A549 (cell line): ENCODE measurements at regions not wholly inside any gene's neighbourhood (a gene's known extent, or its start where the extent isn't known, plus 50 kb on each side); places are given as distances from the start of the nearest gene placed in this dataset.

ENCODE experiments used
- ATAC-seq, 2 experiments: fragments of 200-7000 bp in 1 of 2; fragments of >200 bp in 1 of 2; cut with Nextera tagmentation in 1 of 2; cut with Tn5 transposase in 1 of 2; 3 replicates each; pipeline versions ENCODE4 v1.8.0 to v1.9.1; 2018 to 2020; ENCODE audit warnings: mild to moderate bottlenecking in 1 of 2, moderate library complexity in 1 of 2
- CTCF ChIA-PET: fragments of 300-600 bp; sonication (Branson Sonifier 250); formaldehyde crosslinking; extraction: SDS; loops from one replicate; lab custom pipeline; 2021; ENCODE audit warnings: antibody characterized with exemption, inconsistent platforms; lab: Yijun Ruan, JAX
- POLR2A ChIA-PET: fragments of 350-600 bp; formaldehyde crosslinking; extraction: SDS; loops from one replicate; lab custom pipeline; 2021; ENCODE audit warnings: antibody characterized with exemption, inconsistent platforms; lab: Yijun Ruan, JAX
- DNase-seq, 2 experiments: peaks; one replicate each; pipeline versions ENCODE4 v3.0.0 to v3.0.0-alpha.2; 2011 to 2016; ENCODE audit warnings: low read depth in 1 of 2, low spot score in 1 of 2
- FAIRE-seq: peaks from 2 replicates; lab custom pipeline; 2011; peaks lifted over from hg19 to GRCh38; lab: Jason Lieb, UNC
- H3K27ac ChIP-seq, 2 experiments: fragments of >200 bp; sonication (Bioruptor Twin); formaldehyde crosslinking; 3 replicates each; pipeline ENCODE4 v1.5.1; 2016 to 2017
- H3K4me1 ChIP-seq: fragments of >200 bp; sonication (Bioruptor Twin); formaldehyde crosslinking; 3 replicates; pipeline ENCODE4 v1.6.1; 2016
- H3K4me2 ChIP-seq: fragments of >200 bp; sonication (Bioruptor Twin); formaldehyde crosslinking; 3 replicates; pipeline ENCODE4 v1.6.1; 2016
- H3K4me3 ChIP-seq: fragments of >200 bp; sonication (Bioruptor Twin); formaldehyde crosslinking; 3 replicates; pipeline ENCODE4 v1.5.1; 2016
- H3K9me3 ChIP-seq: fragments of >200 bp; sonication (Bioruptor Twin); formaldehyde crosslinking; 3 replicates; pipeline ENCODE4 v1.6.1; 2016
- CHD2 ChIP-seq: fragments of 150-350 bp; IDR thresholded peaks from 2 replicates; pipeline ENCODE4 v1.6.1; 2014; ENCODE audit warnings: low read length; ENCODE audit not compliant: partially characterized antibody
- CHD4 ChIP-seq: fragments of 200-600 bp; sonication (generic); IDR thresholded peaks from 2 replicates; pipeline ENCODE4 v1.6.1; 2016; ENCODE audit warnings: antibody characterized with exemption, mild to moderate bottlenecking, borderline replicate concordance
- EP300 ChIP-seq, 2 experiments: fragments of >200 bp; sonication (Bioruptor Twin); formaldehyde crosslinking; IDR thresholded peaks; 2 replicates in 1 of 2; 3 replicates in 1 of 2; pipeline ENCODE4 v1.6.1; 2016 to 2017
- HDAC2 ChIP-seq: fragments of 200-600 bp; sonication (generic); IDR thresholded peaks from 2 replicates; pipeline ENCODE4 v1.6.1; 2016
- HOXB5 ChIP-seq: fragments of 250-450 bp; sonication (Bioruptor Pico); IDR thresholded peaks from 2 replicates; pipeline ENCODE4 v1.5.0; 2020; ENCODE audit warnings: mild to moderate bottlenecking, moderate library complexity
- JUN ChIP-seq, 2 experiments: fragments of >200 bp; sonication (Bioruptor Twin); formaldehyde crosslinking; IDR thresholded peaks; 2 replicates in 1 of 2; 3 replicates in 1 of 2; pipeline ENCODE4 v1.6.1; 2016 to 2017
- JUNB ChIP-seq: fragments of >200 bp; sonication (Bioruptor Twin); formaldehyde crosslinking; IDR thresholded peaks from 2 replicates; pipeline ENCODE4 v1.6.1; 2016
- PHF8 ChIP-seq: fragments of 200-600 bp; sonication (generic); IDR thresholded peaks from 2 replicates; pipeline ENCODE4 v1.6.1; 2016; ENCODE audit warnings: low read depth, mild to moderate bottlenecking, antibody characterized with exemption, moderate library complexity, borderline replicate concordance
- RARB ChIP-seq: fragments of 250-450 bp; sonication (Bioruptor Pico); IDR thresholded peaks from 2 replicates; pipeline ENCODE4 v1.8.0; 2021; ENCODE audit warnings: mild to moderate bottlenecking, moderate library complexity
- RCOR1 ChIP-seq: fragments of 150-350 bp; IDR thresholded peaks from 2 replicates; pipeline ENCODE4 v1.6.1; 2014; ENCODE audit warnings: antibody characterized with exemption, low read length, low read depth
- RFX5 ChIP-seq: fragments of 450-650 bp; IDR thresholded peaks from 2 replicates; pipeline ENCODE4 v1.7.1; 2014; ENCODE audit warnings: antibody characterized with exemption, mild to moderate bottlenecking, moderate library complexity
- RNF2 ChIP-seq: fragments of 200-600 bp; sonication (generic); IDR thresholded peaks from 2 replicates; pipeline ENCODE4 v1.6.1; 2016; ENCODE audit warnings: low read depth, mild to moderate bottlenecking, antibody characterized with exemption, moderate library complexity, borderline replicate concordance
- SMC3 ChIP-seq: fragments of >200 bp; sonication (Bioruptor Twin); formaldehyde crosslinking; IDR thresholded peaks from 3 replicates; pipeline ENCODE4 v1.6.1; 2018; ENCODE audit warnings: inconsistent platforms
- ZC3H11A ChIP-seq: fragments of 450-650 bp; IDR thresholded peaks from 2 replicates; pipeline ENCODE4 v1.6.1; 2014; ENCODE audit warnings: antibody characterized with exemption, mild to moderate bottlenecking
- WGBS: methylation state at CpG from one replicate; pipeline ENCODE4 v1.1.6; 2017; ENCODE audit errors: missing lambda C conversion rate; 5-methylcytosine and 5-hydroxymethylcytosine counted together
- TF ChIP-seq, protein P1 (sequence below): IDR thresholded peaks from 2 replicates; pipeline ENCODE4 v1.6.1; 2012
- TF ChIP-seq, protein P2 (sequence below): IDR thresholded peaks from 2 replicates; pipeline ENCODE4 v1.6.1; 2012
- TF ChIP-seq, protein P3 (sequence below): fragments of 450-650 bp; IDR thresholded peaks from 2 replicates; pipeline ENCODE4 v1.6.1; 2014; ENCODE audit warnings: antibody characterized with exemption
- TF ChIP-seq, protein P4 (sequence below): fragments of 200-600 bp; sonication (generic); IDR thresholded peaks from 2 replicates; pipeline ENCODE4 v1.6.1; 2016; ENCODE audit warnings: antibody characterized with exemption, mild to moderate bottlenecking, moderate library complexity

DNA sequence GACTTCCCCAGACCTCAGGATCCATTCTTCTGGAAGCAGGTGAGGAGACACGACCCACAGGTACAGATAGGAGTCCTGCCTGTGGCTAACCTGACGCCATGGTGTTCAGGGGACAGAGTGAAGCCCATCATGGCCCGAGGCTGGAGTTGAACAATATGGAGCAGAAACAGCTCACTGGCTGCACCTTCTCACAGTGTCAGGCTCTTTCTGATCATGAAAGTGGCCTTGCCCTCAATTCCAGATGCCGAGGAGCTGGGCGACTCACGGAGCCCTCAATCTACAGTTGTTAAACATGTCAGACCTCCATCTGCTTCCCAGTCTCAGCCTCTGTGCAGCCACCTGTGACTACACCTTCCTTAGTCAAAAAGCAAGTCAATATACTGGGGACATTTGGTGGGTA, 110.8 kb upstream of the SMAD3 start:
- no peak overlapping the region for H3K4me3 ChIP-seq
- 82% methylated on average over 6 of the region's 6 CpGs for WGBS
- 0 out of 6 replicates have a peak overlapping the region, but pooled peaks of 1 of the 2 experiments have one; percentile 24 for H3K27ac ChIP-seq
- FAIRE-seq (no peak), ATAC-seq (no peak), DNase-seq (no peak)
- POLR2A ChIA-PET: no interaction called here
- H3K4me2 ChIP-seq: no peak overlapping the region
- H3K9me3 ChIP-seq: no peaks in the 10 kb centered on the region
- CTCF ChIA-PET: interaction anchor here (3.5 kb wide), 1 partner anchor 349 kb away, joined by 19 read pairs; no protein-coding TSS in a partner anchor
- TF ChIP-seq EP300 (IDR thresholded peaks at IDR 0.05): no peak
- no peak for TF ChIP-seq PHF8
- no peak for TF ChIP-seq HDAC2
- TF ChIP-seq JUNB: no peak
- TF ChIP-seq, all 56 proteins: peak for 0
- H3K4me1 ChIP-seq: peaks cover 18% of the 10 kb centered on the region

DNA sequence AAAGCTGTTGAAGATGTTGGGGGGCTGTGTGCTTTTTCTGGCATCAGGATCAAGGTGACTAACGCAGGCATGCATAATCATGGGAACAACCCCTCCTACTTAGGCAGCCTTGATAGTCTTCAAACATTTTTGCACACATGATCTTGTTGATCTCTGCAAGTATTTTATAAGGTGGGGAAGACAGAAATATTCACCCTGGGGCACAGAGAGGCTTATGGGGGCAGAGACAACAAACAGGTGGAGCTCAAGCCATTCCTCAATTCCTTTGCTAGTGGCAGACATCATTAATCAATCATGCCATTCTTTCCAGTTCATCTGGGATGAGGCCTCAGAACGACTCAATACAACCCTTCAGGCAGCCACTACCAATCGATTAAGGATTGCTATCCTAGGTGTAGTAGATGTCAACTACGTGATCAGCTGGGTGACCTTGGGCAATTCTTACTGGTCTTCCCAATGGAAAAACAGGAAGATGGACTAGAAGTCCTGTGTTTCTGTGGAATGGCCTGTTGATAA, 110.3 kb upstream of the SMAD3 start:
- FAIRE-seq: no peak
- WGBS: 49% methylated on average over 4 of the region's 4 CpGs
- Histone ChIP-seq H3K4me1 (peaks cover 18% of the 10 kb centered on the region), H3K27ac (no peak overlapping the region)
- CTCF ChIA-PET: interaction anchor here (0.9 to 3.5 kb wide), 3 partner anchors 8 to 349 kb away, joined by 3 to 19 read pairs (median 8); no protein-coding TSS in a partner anchor
- TF ChIP-seq RNF2 (no peak), RCOR1 (no peak), RFX5 (no peak), CHD2 (no peak), CHD4 (no peak), HOXB5 (no peak), SMC3 (no peak), RARB (CRISPR knock-in tag) (no peak), ZC3H11A (no peak), JUN (IDR thresholded peaks at IDR 0.05) (no peak)
- TF ChIP-seq, protein P1, sequence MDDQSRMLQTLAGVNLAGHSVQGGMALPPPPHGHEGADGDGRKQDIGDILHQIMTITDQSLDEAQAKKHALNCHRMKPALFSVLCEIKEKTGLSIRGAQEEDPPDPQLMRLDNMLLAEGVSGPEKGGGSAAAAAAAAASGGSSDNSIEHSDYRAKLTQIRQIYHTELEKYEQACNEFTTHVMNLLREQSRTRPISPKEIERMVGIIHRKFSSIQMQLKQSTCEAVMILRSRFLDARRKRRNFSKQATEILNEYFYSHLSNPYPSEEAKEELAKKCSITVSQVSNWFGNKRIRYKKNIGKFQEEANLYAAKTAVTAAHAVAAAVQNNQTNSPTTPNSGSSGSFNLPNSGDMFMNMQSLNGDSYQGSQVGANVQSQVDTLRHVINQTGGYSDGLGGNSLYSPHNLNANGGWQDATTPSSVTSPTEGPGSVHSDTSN: no peak
- TF ChIP-seq, protein P2, sequence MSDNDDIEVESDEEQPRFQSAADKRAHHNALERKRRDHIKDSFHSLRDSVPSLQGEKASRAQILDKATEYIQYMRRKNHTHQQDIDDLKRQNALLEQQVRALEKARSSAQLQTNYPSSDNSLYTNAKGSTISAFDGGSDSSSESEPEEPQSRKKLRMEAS: no peak
- TF ChIP-seq, protein P3, sequence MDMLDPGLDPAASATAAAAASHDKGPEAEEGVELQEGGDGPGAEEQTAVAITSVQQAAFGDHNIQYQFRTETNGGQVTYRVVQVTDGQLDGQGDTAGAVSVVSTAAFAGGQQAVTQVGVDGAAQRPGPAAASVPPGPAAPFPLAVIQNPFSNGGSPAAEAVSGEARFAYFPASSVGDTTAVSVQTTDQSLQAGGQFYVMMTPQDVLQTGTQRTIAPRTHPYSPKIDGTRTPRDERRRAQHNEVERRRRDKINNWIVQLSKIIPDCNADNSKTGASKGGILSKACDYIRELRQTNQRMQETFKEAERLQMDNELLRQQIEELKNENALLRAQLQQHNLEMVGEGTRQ: no peak
- TF ChIP-seq, protein P4, sequence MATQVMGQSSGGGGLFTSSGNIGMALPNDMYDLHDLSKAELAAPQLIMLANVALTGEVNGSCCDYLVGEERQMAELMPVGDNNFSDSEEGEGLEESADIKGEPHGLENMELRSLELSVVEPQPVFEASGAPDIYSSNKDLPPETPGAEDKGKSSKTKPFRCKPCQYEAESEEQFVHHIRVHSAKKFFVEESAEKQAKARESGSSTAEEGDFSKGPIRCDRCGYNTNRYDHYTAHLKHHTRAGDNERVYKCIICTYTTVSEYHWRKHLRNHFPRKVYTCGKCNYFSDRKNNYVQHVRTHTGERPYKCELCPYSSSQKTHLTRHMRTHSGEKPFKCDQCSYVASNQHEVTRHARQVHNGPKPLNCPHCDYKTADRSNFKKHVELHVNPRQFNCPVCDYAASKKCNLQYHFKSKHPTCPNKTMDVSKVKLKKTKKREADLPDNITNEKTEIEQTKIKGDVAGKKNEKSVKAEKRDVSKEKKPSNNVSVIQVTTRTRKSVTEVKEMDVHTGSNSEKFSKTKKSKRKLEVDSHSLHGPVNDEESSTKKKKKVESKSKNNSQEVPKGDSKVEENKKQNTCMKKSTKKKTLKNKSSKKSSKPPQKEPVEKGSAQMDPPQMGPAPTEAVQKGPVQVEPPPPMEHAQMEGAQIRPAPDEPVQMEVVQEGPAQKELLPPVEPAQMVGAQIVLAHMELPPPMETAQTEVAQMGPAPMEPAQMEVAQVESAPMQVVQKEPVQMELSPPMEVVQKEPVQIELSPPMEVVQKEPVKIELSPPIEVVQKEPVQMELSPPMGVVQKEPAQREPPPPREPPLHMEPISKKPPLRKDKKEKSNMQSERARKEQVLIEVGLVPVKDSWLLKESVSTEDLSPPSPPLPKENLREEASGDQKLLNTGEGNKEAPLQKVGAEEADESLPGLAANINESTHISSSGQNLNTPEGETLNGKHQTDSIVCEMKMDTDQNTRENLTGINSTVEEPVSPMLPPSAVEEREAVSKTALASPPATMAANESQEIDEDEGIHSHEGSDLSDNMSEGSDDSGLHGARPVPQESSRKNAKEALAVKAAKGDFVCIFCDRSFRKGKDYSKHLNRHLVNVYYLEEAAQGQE: no peak
- TF ChIP-seq, all 56 proteins: peak for 0
- DNase-seq (no peak), ATAC-seq (no peak)
- Histone ChIP-seq H3K4me2 (no peak overlapping the region), H3K9me3 (no peaks in the 10 kb centered on the region), H3K4me3 (no peak overlapping the region)
- POLR2A ChIA-PET: interaction anchor here (0.7 kb wide), 1 partner anchor 238 kb away, joined by 5 read pairs; no protein-coding TSS in a partner anchor
